Liver (tissue), 3 donors: ENCODE measurements at regions not wholly inside any gene's neighbourhood (a gene's known extent, or its start where the extent isn't known, plus 50 kb on each side); places are given as distances from the start of the nearest gene placed in this dataset.

Source experiments
- CTCF ChIP-seq: fragments of 150-350 bp; IDR thresholded peaks from 2 replicates; pipeline ENCODE4 v1.5.1; 2017; ENCODE audit warnings: improper control_type of control experiment, low read depth, low read length; ENCODE audit not compliant: missing input control
- HNF4A ChIP-seq, 2 donors: conservative IDR thresholded peaks; 2 replicates each; pipeline ENCODE4 v1.6.1; 2016; ENCODE audit warnings: antibody characterized with exemption in 2 of 2, mild to moderate bottlenecking in 2 of 2
- JUND ChIP-seq, 2 donors: IDR thresholded peaks; 2 replicates each; pipeline ENCODE4 v1.6.1; 2016; ENCODE audit warnings: antibody characterized with exemption in 2 of 2
- MAX ChIP-seq: IDR thresholded peaks from 2 replicates; pipeline ENCODE4 v1.6.1; 2016; ENCODE audit warnings: antibody characterized with exemption
- RXRA ChIP-seq, 2 donors: IDR thresholded peaks; 2 replicates each; pipeline ENCODE4 v1.6.1; 2017 to 2018; ENCODE audit warnings: antibody characterized with exemption in 2 of 2, mild to moderate bottlenecking in 1 of 2
- SP1 ChIP-seq: IDR thresholded peaks from 2 replicates; pipeline ENCODE4 v1.6.1; 2018; ENCODE audit warnings: antibody characterized with exemption, mild to moderate bottlenecking
- TAF1 ChIP-seq: conservative IDR thresholded peaks from 2 replicates; pipeline ENCODE4 v1.6.1; 2016; ENCODE audit warnings: antibody characterized with exemption, mild to moderate bottlenecking
- YY1 ChIP-seq: IDR thresholded peaks from 2 replicates; pipeline ENCODE4 v1.6.1; 2016; ENCODE audit warnings: antibody characterized with exemption, mild to moderate bottlenecking
- donor health status: healthy.
- donor health status: healthy.

- no peak for TF ChIP-seq YY1
- TF ChIP-seq CTCF, result no peak
- no peak for TF ChIP-seq SP1
- no peak for TF ChIP-seq TAF1
- no peak for TF ChIP-seq JUND (IDR thresholded peaks at IDR 0.05)
- no peak for TF ChIP-seq MAX
- TF ChIP-seq RXRA (IDR thresholded peaks at IDR 0.05), result no peak
- no peak for TF ChIP-seq HNF4A (conservative IDR thresholded peaks at IDR 0.05)
Observed at GRCh38 chr4:75122424-75123014, 189.6 kb downstream of the PARM1 start.
